Spleen (tissue), 7 donors: ENCODE measurements at regions not wholly inside any gene's neighbourhood (a gene's known extent, or its start where the extent isn't known, plus 50 kb on each side); places are given as distances from the start of the nearest gene placed in this dataset.

ENCODE experiments used
- CTCF ChIP-seq, 11 experiments: fragments of 200-600 bp in 7 of 11; fragments of 450-650 bp in 4 of 11; sonication (generic) in 4 of 11; IDR thresholded peaks in 8 of 11; conservative IDR thresholded peaks in 3 of 11; 1 replicate in 7 of 11; 2 replicates in 4 of 11; pipeline versions ENCODE4 v1.4.0 to v1.8.0; 2016 to 2021; ENCODE audit warnings: antibody characterized with exemption in 11 of 11, inconsistent platforms in 4 of 11, mild to moderate bottlenecking in 1 of 11
- POLR2A ChIP-seq, 3 donors: fragments of 450-650 bp; IDR thresholded peaks; one replicate each; pipeline ENCODE4 v1.5.1; 2017; ENCODE audit warnings: antibody characterized with exemption in 3 of 3, mild to moderate bottlenecking in 1 of 3
- donor health status: DM: no; HTN: no; CAD: no; lungs with moderate emphysema.
- donor health status: DM: no; HTN: no; CAD: no.
- donor health status: DM: no; HTN: no; CAD: no.

GRCh38 chr2:151181524-151181923 lies 80.1 kb downstream of the RBM43 start:
- no peak for TF ChIP-seq CTCF (IDR thresholded peaks at IDR 0.05 in 8 of 11, conservative IDR thresholded peaks at IDR 0.05 in 3 of 11)
- TF ChIP-seq POLR2A (IDR thresholded peaks at IDR 0.05): no peak
